Activated B cell treated with CpG ODN at 0.5 μM for 24 hours (primary cell): ENCODE measurements at regions not wholly inside any gene's neighbourhood (a gene's known extent, or its start where the extent isn't known, plus 50 kb on each side); places are given as distances from the start of the nearest gene placed in this dataset.
A peak's percentile ranks its signal among the peaks of the same experiment; 100 is the strongest.
"Not testable (repeated sequence)": the region's sequence is repeated elsewhere in the genome, so short reads cannot be mapped to it uniquely, and the experiment has no call there.

Experiments used
- ATAC-seq: fragments of 200-7000 bp; cut with Tn5 transposase; one replicate; pipeline ENCODE4 v1.10.0; 2021; ENCODE audit warnings: low read depth, mild to moderate bottlenecking, moderate library complexity
- CTCF ChIA-PET: fragments of 350-600 bp; sonication (Branson Sonifier 250); formaldehyde crosslinking; loops from one replicate; lab custom pipeline; 2021; ENCODE audit warnings: antibody characterized with exemption; lab: Charles Lee
- POLR2A ChIA-PET: fragments of 350-600 bp; sonication (Branson Sonifier 250); formaldehyde crosslinking; loops from one replicate; lab custom pipeline; 2021; ENCODE audit warnings: antibody characterized with exemption; lab: Charles Lee
- DNase-seq: peaks from one replicate; pipeline ENCODE4 v3.0.0; 2022
- H3K27ac Mint-ChIP-seq: one replicate; pipeline ENCODE4 v1.8.0; 2020; ENCODE audit warnings: mixed read lengths
- H3K27me3 Mint-ChIP-seq: one replicate; pipeline ENCODE4 v1.8.0; 2021; ENCODE audit warnings: mixed read lengths
- H3K36me3 Mint-ChIP-seq: one replicate; pipeline ENCODE4 v1.8.0; 2021; ENCODE audit warnings: low read depth, mixed read lengths
- H3K4me1 Mint-ChIP-seq: one replicate; pipeline ENCODE4 v1.8.0; 2021; ENCODE audit warnings: mixed read lengths
- H3K4me3 Mint-ChIP-seq: one replicate; pipeline ENCODE4 v1.8.0; 2020; ENCODE audit warnings: mild to moderate bottlenecking, mixed read lengths
- H3K9me3 Mint-ChIP-seq: one replicate; pipeline ENCODE4 v1.8.0; 2020; ENCODE audit warnings: mixed read lengths
- intact Hi-C: fragments of 100-400 bp; cut with micrococcal nuclease; formaldehyde crosslinking; loops from one replicate; pipeline ENCODE4 v1.15.1; 2024
- TF ChIP-seq, protein P1 (sequence below): fragments of 200-600 bp; IDR thresholded peaks from one replicate; pipeline ENCODE4 v1.8.0; 2022; ENCODE audit warnings: antibody characterized with exemption, mild to moderate bottlenecking

DNA sequence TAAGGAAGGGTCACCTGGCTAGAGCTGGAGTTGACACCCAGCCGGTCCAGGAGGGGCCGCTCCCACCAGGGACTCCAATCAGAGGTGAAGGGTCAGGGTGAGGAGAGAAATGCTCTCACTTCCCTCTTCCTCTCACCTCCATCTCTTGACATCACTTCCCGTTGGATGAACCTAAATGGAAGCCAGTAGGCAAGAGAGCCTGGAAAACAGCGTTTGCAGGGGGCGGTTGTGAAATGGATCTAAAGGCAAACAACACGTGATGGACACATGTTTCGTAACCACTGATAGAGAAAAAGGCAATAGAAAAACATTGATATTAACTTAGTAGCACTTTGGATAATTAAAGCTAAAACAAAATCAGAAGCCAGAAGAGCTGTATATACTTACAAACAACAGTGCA lies 105.6 kb upstream of the FOXA2 start:
- intact Hi-C loops: loop anchor here (5.0 kb wide), 1 partner anchor 557 kb away; no protein-coding TSS in a partner anchor
- CTCF ChIA-PET: interaction anchor here (2.9 to 3.3 kb wide), 2 partner anchors 9 to 650 kb away, joined by 11 to 39 read pairs; no protein-coding TSS in a partner anchor

DNA sequence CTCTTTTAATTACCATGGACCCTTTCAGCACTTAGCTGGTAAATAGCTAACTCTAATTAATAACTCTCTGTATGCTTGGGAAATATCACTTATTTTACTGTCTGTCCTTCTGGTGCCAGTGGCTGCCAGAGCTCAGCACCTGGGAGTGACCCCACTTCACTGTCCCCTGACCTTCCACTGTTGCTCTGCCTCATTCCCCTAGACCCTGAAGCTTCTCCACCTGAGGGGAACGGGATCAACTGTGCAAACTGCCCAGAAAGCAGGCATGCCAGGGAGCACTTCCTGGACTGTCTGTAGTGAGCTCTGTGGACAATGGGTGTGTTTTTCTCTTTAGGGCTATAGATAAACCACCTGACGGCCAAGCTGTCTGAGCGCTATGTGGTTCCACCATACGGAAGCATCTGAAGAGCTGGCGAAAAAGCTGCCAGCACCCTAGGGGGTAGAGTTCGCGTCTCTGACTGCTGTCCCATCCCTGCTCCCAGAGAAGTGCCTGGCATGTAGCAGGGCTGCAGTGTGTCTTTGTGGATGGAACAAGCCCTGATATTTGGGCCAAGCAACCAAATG lies 106.3 kb upstream of the FOXA2 start:
- Mint-ChIP-seq H3K4me1 (no peaks in the 10 kb centered on the region), H3K27ac (no peak overlapping the region), H3K27me3 (no peaks in the 10 kb centered on the region), H3K36me3 (no peaks in the 10 kb centered on the region), H3K9me3 (no peaks in the 10 kb centered on the region), H3K4me3 (no peak overlapping the region)
- ChIA-PET POLR2A (no interaction called here), CTCF (interaction anchor here (1.7 to 3.3 kb wide), 4 partner anchors 9 to 755 kb away, joined by 6 to 39 read pairs (median 10); no protein-coding TSS in a partner anchor)
- intact Hi-C loops: loop anchor here (5.0 kb wide), 1 partner anchor 557 kb away; no protein-coding TSS in a partner anchor
- no peak for DNase-seq
- TF ChIP-seq, protein P1, sequence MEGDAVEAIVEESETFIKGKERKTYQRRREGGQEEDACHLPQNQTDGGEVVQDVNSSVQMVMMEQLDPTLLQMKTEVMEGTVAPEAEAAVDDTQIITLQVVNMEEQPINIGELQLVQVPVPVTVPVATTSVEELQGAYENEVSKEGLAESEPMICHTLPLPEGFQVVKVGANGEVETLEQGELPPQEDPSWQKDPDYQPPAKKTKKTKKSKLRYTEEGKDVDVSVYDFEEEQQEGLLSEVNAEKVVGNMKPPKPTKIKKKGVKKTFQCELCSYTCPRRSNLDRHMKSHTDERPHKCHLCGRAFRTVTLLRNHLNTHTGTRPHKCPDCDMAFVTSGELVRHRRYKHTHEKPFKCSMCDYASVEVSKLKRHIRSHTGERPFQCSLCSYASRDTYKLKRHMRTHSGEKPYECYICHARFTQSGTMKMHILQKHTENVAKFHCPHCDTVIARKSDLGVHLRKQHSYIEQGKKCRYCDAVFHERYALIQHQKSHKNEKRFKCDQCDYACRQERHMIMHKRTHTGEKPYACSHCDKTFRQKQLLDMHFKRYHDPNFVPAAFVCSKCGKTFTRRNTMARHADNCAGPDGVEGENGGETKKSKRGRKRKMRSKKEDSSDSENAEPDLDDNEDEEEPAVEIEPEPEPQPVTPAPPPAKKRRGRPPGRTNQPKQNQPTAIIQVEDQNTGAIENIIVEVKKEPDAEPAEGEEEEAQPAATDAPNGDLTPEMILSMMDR: no peak
- no peak for ATAC-seq

More for the DNA sequence above, 105.6 kb upstream of the FOXA2 start:
- no peak for DNase-seq
- no peak for ATAC-seq
- POLR2A ChIA-PET: no interaction called here
- TF ChIP-seq, protein P1: no peak
- no peaks in the 10 kb centered on the region for H3K9me3 Mint-ChIP-seq
- no peaks in the 10 kb centered on the region for H3K27me3 Mint-ChIP-seq
- H3K27ac Mint-ChIP-seq: no peak overlapping the region
- H3K36me3 Mint-ChIP-seq: no peaks in the 10 kb centered on the region
- no peaks in the 10 kb centered on the region for H3K4me1 Mint-ChIP-seq
- no peak overlapping the region for H3K4me3 Mint-ChIP-seq

DNA sequence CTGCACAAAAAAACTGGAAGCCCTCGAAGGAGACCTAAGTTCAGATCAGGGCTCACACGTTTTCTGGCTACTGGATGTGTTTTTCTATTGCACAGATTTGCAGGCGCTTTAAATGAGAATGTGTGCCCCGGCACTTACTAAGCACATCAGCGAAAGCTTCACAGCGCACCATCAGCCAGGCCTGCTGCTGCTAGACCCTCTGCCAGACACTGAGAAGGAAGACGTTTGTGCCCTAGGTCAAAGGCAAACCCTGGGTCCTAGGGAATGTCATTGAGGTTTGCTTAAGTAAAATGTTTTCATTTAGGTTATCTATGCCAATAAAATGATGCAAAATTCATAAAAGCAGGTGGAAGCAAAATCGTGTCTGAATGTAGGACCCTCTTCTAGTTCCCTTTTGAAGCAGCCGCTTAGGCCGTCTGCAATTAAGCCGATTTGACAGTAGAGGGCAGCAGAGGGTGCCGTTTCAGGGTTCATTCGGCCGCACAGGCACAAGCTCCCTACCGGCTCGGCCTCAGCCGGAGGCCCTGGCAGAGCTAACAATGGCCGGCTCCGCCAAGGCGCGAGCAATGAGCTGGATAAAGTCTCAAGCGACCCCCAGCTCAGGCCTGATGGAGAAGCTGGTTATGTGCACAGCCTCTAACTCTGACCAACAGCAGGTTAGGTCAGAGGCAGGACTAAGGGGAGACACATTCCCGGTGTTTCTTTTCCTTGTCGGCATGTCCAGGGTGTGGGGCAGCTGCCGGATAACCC lies 107.2 kb upstream of the FOXA2 start:
- Mint-ChIP-seq H3K4me3 (no peak overlapping the region), H3K27me3 (no peaks in the 10 kb centered on the region), H3K4me1 (no peaks in the 10 kb centered on the region), H3K27ac (no peak overlapping the region), H3K9me3 (no peaks in the 10 kb centered on the region), H3K36me3 (no peaks in the 10 kb centered on the region)
- DNase-seq (peak; percentile 32), ATAC-seq (peak; percentile 76)
- POLR2A ChIA-PET: no interaction called here
- TF ChIP-seq, protein P1: peak; percentile 82
- CTCF ChIA-PET: interaction anchor here (0.9 to 3.3 kb wide), 11 partner anchors 8 to 916 kb away, joined by 3 to 39 read pairs (median 6); no protein-coding TSS in a partner anchor
- intact Hi-C loops: loop anchor here (5.0 kb wide), 1 partner anchor 556 kb away; no protein-coding TSS in a partner anchor

DNA sequence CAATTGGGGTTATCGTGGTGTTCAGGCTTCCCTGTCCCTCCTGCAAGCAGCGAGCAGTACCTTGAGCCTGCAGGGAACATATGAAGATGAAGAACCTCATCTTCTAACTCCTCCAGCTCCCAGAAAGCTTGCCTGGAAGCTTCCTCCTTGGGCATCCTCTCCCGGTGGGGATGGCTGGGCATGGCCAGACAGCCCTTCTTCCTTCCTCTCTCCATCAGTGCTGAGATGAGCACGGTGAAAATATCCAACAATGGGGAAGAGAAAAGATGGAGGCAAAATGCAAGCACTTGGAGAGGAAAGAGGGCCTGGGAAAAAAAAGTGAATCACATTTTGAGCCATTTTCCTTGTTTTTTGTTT lies 107.7 kb upstream of the FOXA2 start:
- TF ChIP-seq, protein P1: no peak
- ATAC-seq: no peak
- POLR2A ChIA-PET: no interaction called here
- Mint-ChIP-seq H3K4me3 (no peak overlapping the region), H3K9me3 (no peaks in the 10 kb centered on the region), H3K27ac (no peak overlapping the region), H3K4me1 (no peaks in the 10 kb centered on the region), H3K36me3 (no peaks in the 10 kb centered on the region), H3K27me3 (no peaks in the 10 kb centered on the region)
- DNase-seq: no peak
- intact Hi-C loops: loop anchor here (5.0 kb wide), 1 partner anchor 555 kb away; no protein-coding TSS in a partner anchor
- CTCF ChIA-PET: interaction anchor here (0.9 to 3.3 kb wide), 11 partner anchors 9 to 915 kb away, joined by 3 to 39 read pairs (median 6); no protein-coding TSS in a partner anchor

DNA sequence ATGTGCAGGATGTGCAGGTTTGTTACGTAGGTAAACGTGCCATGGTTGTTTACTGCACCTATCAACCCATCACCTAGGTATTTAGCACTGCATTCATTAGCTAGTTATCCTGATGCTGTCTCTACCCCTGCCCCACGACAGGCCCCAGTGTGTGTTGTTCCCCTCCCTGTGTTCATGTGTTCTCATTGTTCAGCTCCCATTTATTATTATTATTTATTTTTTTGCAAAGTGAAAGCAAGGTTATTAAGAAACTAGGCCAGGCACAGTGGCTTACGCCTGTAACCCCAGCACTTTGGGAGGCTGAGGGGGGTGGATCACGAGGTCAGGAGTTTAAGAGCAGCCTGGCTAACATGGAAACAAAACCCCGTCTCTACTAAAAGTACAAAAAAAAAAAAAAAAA lies 108.2 kb upstream of the FOXA2 start:
- POLR2A ChIA-PET: not testable (repeated sequence)
- CTCF ChIA-PET: interaction anchor here (0.9 to 3.3 kb wide), 10 partner anchors 9 to 915 kb away, joined by 3 to 39 read pairs (median 6); no protein-coding TSS in a partner anchor

More for the DNA sequence above, 108.2 kb upstream of the FOXA2 start:
- not testable (repeated sequence) for H3K4me1 Mint-ChIP-seq, H3K4me3 Mint-ChIP-seq, H3K27me3 Mint-ChIP-seq, H3K27ac Mint-ChIP-seq, H3K9me3 Mint-ChIP-seq, ATAC-seq, DNase-seq, H3K36me3 Mint-ChIP-seq
- intact Hi-C loops: loop anchor here (5.0 kb wide), 1 partner anchor 555 kb away; no protein-coding TSS in a partner anchor
